Neural cell (in vitro differentiated cells): ENCODE measurements at regions not wholly inside any gene's neighbourhood (a gene's known extent, or its start where the extent isn't known, plus 50 kb on each side); places are given as distances from the start of the nearest gene placed in this dataset.

Experiments
- CTCF ChIP-seq: fragments of 450-650 bp; IDR thresholded peaks from 2 replicates; pipeline ENCODE4 v1.5.1; 2014; ENCODE audit warnings: antibody characterized with exemption, mild to moderate bottlenecking, moderate library complexity; ENCODE audit not compliant: poor library complexity, severe bottlenecking
- EP300 ChIP-seq: fragments of 450-650 bp; conservative IDR thresholded peaks from 2 replicates; pipeline ENCODE4 v1.6.1; 2014; ENCODE audit warnings: antibody characterized with exemption, mild to moderate bottlenecking, moderate library complexity; ENCODE audit not compliant: poor library complexity, severe bottlenecking
- EZH2 ChIP-seq: fragments of 200-600, 300-800 bp; shearing (Covaris generic), sonication (generic); IDR thresholded peaks from 2 replicates; pipeline ENCODE4 v1.6.1; 2014; ENCODE audit warnings: antibody characterized with exemption, low read length, borderline replicate concordance, mild to moderate bottlenecking; ENCODE audit not compliant: insufficient read depth, poor library complexity, severe bottlenecking
- POLR2AphosphoS5 ChIP-seq: IDR thresholded peaks from 2 replicates; pipeline ENCODE4 v1.6.1; 2012
- RAD21 ChIP-seq: fragments of 450-650 bp; conservative IDR thresholded peaks from 2 replicates; pipeline ENCODE4 v1.6.1; 2014; ENCODE audit warnings: antibody characterized with exemption, mild to moderate bottlenecking, moderate library complexity
- SMC3 ChIP-seq: fragments of 450-650 bp; conservative IDR thresholded peaks from 2 replicates; pipeline ENCODE4 v1.6.1; 2014; ENCODE audit warnings: antibody characterized with exemption, mild to moderate bottlenecking, moderate library complexity; ENCODE audit not compliant: poor library complexity

GRCh38 chr10:83892737-83893136, 246.6 kb upstream of the GHITM start:
- TF ChIP-seq CTCF (no peak), POLR2AphosphoS5 (no peak), RAD21 (no peak), SMC3 (no peak), EP300 (no peak), EZH2 (no peak)
